ENCODE measurements at regions not wholly inside any gene's neighbourhood (a gene's known extent, or its start where the extent isn't known, plus 50 kb on each side); places are given as distances from the start of the nearest gene placed in this dataset.
"Not testable (repeated sequence)": the region's sequence is repeated elsewhere in the genome, so short reads cannot be mapped to it uniquely, and the experiment has no call there.

- not testable (repeated sequence) for H3K4me3 ChIP-seq (replicated peaks; ENCODE audit: low read depth, low read length); DNase-seq (ENCODE audit: extremely low read depth, low read depth)
Observed at GRCh38 chr15:20237256-20238020, 304.2 kb downstream of the GOLGA6L6 start.

DNA sequence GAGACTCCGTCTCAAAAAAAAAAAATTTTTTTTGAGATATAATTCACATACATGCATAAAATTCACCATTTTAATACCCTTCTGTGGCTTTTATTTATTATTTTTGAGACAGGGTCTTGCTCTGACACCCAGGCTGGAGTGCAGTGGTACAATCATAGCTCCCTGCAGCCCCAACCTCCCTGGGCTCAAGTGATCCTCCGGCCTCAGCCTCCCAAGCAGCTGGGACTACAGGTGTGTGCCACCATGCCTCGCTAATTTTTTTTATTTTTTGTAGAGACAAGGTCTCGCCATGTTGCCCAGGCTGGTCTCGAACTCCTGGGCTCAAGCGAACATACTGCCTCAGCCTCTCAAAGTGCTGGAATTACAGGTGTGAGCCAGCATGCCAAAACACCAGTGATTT is 305.9 kb downstream of the GOLGA6L6 start:
- DNase-seq (ENCODE audit: extremely low read depth, low read depth); H3K4me3 ChIP-seq (replicated peaks; ENCODE audit: low read depth, low read length): not testable (repeated sequence)

DNA sequence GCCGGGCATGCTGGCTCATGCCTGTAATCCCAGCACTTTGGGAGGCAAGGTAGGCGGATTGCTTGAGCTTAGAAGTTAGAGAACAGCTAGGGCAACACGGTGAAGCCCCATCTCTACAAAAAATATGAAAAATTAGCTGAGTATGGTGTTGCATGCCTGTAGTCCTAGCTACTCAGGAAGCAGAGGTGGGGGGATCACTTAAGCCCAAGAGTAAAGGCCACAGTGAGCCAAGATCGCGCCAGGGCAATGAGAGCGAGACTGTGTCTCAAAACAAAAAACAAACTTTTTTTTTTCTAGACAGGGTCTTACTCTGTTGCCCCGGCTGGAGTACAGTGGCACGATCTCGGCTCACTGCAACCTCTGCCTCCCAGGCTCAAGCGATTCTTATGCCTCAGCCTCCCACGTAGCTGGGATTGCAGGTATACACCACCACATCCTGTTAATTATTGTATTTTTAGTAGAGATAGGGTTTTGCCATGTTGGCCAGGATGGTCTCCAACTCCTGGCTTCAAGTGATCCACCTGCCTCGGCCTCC is 307.5 kb downstream of the GOLGA6L6 start:
- not testable (repeated sequence) for DNase-seq (ENCODE audit: extremely low read depth, low read depth); H3K4me3 ChIP-seq (replicated peaks; ENCODE audit: low read depth, low read length)

DNA sequence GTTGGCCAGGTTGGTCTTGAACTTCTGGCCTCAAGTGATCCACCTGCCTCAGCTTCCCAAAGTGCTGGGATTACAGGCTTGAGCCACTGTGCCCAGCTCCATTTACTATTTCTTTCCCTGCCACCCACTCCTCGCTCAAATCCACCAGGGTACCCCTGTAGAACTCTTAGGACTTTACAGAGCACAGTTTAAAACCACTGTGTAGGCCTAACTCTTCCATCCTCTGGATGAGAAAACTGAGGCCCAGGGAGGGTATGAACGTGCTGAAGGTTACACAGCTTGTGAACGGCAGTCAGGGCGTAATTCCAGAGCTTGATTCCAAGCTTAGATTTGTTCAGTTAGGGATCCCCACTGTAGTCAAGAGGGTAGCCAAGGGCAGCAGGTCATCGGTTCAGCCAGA is 309.1 kb downstream of the GOLGA6L6 start:
- not testable (repeated sequence) for H3K4me3 ChIP-seq (replicated peaks; ENCODE audit: low read depth, low read length); DNase-seq (ENCODE audit: extremely low read depth, low read depth)

GRCh38 chr15:20230656-20231055 is 310.9 kb downstream of the GOLGA6L6 start:
- DNase-seq (ENCODE audit: extremely low read depth, low read depth); H3K4me3 ChIP-seq (replicated peaks; ENCODE audit: low read depth, low read length): not testable (repeated sequence)

GRCh38 chr15:20228791-20229190 is 312.8 kb downstream of the GOLGA6L6 start:
- H3K4me3 ChIP-seq (replicated peaks; ENCODE audit: low read depth, low read length); DNase-seq (ENCODE audit: extremely low read depth, low read depth): not testable (repeated sequence)

DNA sequence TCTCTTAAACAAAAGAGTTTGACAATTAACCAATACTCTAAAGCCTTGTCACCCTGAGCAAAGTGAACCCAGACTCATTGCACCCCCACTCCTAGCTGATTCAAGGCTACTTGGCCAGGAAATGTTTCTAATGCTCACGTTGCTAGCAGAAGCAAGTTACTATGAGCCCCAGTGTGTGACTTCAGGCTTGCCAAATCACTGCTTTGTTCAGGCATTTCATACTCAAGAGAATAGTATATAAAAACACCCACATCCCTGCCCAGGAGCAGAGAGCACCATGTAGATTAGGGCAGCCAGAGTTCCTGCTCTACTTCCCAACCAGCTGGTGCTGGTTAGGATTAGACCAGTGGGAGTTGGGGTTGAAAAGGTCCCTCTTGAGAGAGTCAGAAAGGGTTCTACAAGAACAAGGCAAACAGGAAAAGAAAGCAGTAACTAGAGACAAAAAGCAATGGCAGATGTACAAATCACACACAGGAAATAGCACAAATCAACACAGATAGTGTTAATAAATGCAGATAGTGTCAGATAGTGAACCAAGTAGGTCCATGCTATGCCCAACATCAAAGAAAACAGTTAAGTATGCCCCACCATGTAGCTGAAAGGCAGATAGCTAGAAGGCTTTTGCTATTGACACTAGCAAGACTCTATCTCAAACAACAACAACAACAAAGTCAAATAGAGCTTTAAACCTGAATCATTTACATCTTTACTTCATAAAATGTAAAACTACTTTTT is 314.3 kb downstream of the GOLGA6L6 start:
- DNase-seq (ENCODE audit: extremely low read depth, low read depth); H3K4me3 ChIP-seq (replicated peaks; ENCODE audit: low read depth, low read length): not testable (repeated sequence)

DNA sequence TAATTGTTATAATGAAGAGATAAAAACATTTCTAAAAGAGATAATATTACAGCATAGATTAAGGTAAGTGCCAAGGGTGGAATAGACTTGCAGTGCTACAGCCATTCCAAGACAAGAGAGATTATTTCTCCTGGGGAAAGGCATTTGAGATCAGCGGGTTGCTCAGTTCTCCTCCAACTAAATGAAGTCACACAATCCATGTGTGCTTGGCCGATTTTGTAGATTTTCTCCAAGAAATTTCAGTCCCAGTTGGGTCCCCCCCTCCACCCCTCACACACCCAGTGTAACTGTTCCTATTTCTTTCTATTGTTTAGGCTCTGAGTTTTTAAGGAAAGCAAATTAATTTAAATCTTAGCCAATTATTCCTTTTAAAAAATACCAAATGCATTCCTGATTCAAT is 315.1 kb downstream of the GOLGA6L6 start:
- not testable (repeated sequence) for H3K4me3 ChIP-seq (replicated peaks; ENCODE audit: low read depth, low read length); DNase-seq (ENCODE audit: extremely low read depth, low read depth)

DNA sequence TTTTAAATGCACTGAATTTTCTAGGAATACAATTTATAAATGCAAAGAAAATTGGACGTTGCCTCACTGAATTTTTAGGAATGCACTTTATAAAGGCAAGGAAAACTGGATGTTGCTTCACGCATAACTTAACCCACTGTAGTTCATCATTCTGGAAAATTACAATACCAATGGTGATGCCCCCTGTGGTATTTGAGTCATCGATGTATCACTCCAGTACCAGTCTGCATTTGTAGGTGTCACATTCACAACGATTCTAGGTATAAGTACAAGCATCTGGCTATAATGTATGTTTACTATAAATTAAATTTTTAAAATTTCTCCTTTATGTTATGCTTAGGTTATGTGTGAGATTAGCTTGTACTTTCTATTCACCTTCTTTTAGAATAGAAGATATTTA is 320.5 kb downstream of the GOLGA6L6 start:
- not testable (repeated sequence) for H3K4me3 ChIP-seq (replicated peaks; ENCODE audit: low read depth, low read length); DNase-seq (ENCODE audit: extremely low read depth, low read depth)

GRCh38 chr15:20219171-20219570 is 322.4 kb downstream of the GOLGA6L6 start:
- not testable (repeated sequence) for H3K4me3 ChIP-seq (replicated peaks; ENCODE audit: low read depth, low read length)

DNA sequence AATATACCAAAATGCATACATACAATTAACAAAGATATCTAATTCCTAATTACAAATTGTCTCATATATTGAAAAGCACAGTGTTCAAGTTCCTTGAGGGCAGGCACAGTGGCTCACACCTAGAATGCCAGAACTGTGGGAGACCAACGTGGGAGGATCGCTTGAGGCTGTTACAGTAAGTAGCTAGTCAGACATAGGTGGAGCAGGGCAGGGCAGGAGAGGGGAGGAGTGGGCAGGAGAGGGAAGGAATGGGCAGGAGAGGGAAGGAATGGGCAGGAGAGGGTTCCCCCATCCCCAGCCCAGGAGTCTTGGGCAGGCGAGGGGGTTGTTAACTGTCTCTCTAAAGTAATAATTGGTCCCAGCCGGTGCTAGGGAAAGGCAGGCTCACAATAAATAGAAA is 325.9 kb downstream of the GOLGA6L6 start:
- not testable (repeated sequence) for H3K4me3 ChIP-seq (replicated peaks; ENCODE audit: low read depth, low read length); DNase-seq (ENCODE audit: extremely low read depth, low read depth)

More at GRCh38 chr15:20219171-20219570, 322.4 kb downstream of the GOLGA6L6 start:
- DNase-seq (ENCODE audit: extremely low read depth, low read depth): not testable (repeated sequence)

DNA sequence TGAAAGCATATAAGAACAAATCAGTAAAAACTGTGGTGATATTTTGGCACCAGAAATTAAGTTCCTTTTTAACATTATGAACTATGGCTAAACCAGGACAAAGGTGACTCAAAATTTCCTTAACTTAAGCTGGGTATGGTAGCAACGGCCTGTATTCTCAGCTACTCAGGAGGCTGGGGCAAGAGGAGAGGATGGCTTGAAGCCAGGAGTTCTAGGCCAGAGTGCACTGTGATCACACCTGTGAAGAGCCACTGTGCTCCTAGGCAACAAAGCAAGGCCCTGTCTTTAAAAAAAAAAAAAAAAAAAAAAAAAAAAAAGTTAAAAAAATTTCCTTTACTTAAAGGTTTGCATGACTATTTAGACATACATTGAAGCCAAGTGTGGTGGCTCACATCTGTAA is 327.5 kb downstream of the GOLGA6L6 start:
- not testable (repeated sequence) for H3K4me3 ChIP-seq (replicated peaks; ENCODE audit: low read depth, low read length); DNase-seq (ENCODE audit: extremely low read depth, low read depth)

- DNase-seq (ENCODE audit: extremely low read depth, low read depth); H3K4me3 ChIP-seq (replicated peaks; ENCODE audit: low read depth, low read length): not testable (repeated sequence)
Observed at GRCh38 chr15:20211508-20211907, 330.1 kb downstream of the GOLGA6L6 start.

GRCh38 chr15:20209973-20210372 is 331.6 kb downstream of the GOLGA6L6 start:
- not testable (repeated sequence) for DNase-seq (ENCODE audit: extremely low read depth, low read depth); H3K4me3 ChIP-seq (replicated peaks; ENCODE audit: low read depth, low read length)

GRCh38 chr15:20207607-20208006 is 334.0 kb downstream of the GOLGA6L6 start:
- not testable (repeated sequence) for H3K4me3 ChIP-seq (replicated peaks; ENCODE audit: low read depth, low read length); DNase-seq (ENCODE audit: extremely low read depth, low read depth)

DNA sequence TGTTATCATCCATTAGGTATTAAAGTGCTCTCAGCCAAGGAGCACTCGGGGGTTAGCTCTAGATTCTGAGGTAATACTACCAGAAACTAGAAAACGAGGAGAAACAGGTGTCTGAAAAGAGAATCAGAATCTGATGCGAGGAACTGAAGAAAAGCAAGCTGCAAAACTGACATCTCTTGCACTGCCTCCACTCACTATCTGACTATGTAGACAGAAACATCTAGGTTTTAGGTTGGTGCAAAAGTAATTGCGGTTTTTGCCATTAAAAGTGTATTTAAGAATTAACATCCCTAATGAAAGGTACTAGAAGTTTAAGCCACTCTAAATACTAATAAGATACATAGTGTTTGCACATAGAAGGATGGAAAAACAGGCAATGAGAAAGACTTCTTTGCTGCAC is 334.4 kb downstream of the GOLGA6L6 start:
- not testable (repeated sequence) for DNase-seq (ENCODE audit: extremely low read depth, low read depth); H3K4me3 ChIP-seq (replicated peaks; ENCODE audit: low read depth, low read length)

DNA sequence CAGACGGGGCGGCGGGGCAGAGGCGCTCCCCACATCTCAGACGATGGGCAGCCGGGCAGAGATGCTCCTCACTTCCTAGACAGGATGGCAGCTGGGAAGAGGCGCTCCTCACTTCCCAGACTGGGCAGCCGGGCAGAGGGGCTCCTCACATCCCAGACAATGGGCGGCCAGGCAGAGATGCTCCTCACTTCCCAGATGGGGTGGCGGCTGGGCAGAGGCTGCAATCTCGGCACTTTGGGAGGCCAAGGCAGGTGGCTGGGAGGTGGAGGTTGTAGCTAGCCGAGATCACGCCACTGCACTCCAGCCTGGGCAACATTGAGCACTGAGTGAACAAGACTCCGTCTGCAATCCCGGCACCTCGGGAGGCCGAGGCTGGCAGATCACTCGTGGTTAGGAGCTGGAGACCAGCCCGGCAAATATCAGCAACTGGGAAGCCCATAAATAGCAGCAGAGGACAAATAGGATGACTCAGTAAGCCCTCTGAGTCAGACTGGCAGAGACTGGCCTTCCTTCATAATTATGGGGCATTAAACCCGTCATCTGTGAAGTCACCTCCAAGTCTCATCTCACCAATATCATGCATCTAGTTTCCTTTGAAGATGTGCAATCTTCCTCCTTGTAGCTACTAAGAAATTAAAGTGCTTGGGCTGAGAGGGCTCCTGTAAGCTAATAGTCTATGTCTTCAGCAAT is 337.3 kb downstream of the GOLGA6L6 start:
- not testable (repeated sequence) for H3K4me3 ChIP-seq (replicated peaks; ENCODE audit: low read depth, low read length); DNase-seq (ENCODE audit: extremely low read depth, low read depth)

DNA sequence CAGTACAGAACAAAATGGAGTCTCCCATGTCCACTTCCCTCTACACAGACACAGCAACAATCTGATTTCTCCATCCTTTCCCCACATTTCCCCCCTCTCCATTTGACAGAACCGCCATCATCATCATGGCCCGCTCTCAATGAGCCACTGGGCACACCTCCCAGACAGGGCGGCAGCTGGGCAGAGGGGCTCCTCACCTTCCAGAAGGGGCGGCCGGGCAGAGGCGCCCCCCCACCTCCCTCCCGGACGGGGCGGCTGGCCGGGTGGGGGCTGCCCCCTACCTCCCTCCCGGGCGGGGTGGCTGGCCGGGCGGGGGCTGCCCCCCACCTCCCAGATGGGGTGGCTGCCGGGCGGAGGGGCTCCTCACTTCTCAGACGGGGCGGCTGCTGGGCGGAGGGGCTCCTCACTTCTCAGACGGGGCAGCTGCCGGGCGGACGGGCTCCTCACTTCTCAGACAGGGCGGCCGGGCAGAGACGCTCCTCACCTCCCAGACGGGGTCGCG is 337.9 kb downstream of the GOLGA6L6 start:
- DNase-seq (ENCODE audit: extremely low read depth, low read depth); H3K4me3 ChIP-seq (replicated peaks; ENCODE audit: low read depth, low read length): not testable (repeated sequence)

All from HFF-Myc (cell line).